ENCODE measurements at regions not wholly inside any gene's neighbourhood (a gene's known extent, or its start where the extent isn't known, plus 50 kb on each side); places are given as distances from the start of the nearest gene placed in this dataset.

- DNase-seq = no peak
Measured at GRCh38 chr18:76684265-76684664, 138.1 kb upstream of the ZNF236 start.

GRCh38 chr18:76679945-76680344, 142.4 kb upstream of the ZNF236 start:
- DNase-seq = no peak

DNA sequence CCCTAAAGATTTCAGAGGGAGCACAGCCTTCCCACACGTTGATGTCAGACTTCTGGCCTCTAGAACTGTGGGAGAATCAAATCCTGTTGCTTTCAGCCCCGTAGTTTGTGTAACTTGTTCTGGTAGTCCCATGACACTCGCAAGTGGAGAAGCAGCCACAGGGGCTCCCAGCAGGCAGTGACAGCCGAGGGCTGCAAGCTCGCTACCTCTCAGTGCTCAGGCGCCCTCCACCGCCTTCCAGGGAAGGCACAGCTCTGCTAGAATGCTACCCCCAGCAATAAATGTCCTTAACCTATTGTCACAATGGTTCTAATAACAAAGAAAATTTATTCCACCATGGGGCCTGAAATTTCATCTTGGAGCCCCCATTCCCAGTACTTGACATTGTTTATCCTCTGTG, 143.1 kb upstream of the ZNF236 start:
- no peak for DNase-seq

DNA sequence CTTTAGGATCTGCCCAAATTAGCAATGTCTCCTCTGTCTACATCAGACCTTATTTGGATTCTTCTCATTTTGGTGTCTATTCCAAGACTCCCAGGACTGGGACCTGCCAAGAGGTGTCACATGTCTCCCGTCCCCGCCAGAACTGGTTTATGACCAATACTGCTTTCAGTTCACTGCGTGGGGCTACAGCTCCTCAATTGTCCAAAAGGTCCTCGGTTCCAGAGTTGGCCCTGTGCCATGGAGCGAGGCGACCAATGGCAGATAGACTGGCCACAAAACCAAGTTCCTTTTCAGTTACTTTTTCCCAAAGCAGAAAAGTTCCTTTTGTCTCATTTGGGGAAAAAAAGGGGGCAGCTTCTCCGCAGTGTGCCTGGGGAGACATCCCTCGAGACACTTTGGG, 144.1 kb upstream of the ZNF236 start:
- DNase-seq = no peak

GRCh38 chr18:76674596-76674995, 147.8 kb upstream of the ZNF236 start:
- no peak for DNase-seq

GRCh38 chr18:76673281-76674185, 148.8 kb upstream of the ZNF236 start:
- no peak for DNase-seq

DNA sequence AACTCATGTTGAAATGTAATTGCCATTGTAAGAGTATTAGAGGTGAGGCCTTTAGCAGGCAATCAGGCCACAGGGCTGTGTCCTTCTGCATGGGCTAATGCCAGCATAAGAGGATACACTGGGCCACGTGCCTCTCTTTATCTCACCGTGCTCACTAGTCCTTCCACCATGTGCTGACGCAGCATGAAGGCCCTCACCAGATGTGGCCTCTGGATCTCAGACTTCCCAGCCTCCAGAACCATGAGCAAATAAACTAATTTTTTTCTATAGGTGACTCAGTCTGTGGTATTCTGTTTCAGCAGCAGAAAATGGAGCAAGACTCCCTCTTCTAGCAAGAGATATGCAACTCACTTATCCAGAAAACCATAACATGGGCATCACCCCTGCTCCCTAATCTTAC, 149.7 kb upstream of the ZNF236 start:
- no peak for DNase-seq

GRCh38 chr18:76670564-76671288, 151.6 kb upstream of the ZNF236 start:
- DNase-seq = no peak

DNA sequence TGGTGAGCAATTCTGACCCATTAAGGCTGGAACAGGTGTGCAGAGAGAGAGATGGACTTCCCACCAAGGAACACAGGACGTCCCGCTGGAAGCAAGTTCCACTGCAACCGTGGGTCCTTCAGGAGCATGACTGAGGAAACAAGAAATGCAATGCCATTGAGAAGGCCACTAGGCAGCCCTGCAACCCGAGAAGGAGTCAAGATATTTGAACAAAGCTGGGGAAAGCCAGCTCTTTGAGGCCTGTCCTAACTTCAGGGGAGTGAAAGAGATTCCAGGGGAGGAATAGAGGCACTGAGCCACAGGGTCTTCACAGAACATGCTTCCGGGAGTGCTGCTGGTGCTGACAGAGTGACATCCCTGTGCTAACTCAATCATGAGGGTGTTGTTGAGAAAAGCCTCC, 153.8 kb upstream of the ZNF236 start:
- DNase-seq = no peak

DNA sequence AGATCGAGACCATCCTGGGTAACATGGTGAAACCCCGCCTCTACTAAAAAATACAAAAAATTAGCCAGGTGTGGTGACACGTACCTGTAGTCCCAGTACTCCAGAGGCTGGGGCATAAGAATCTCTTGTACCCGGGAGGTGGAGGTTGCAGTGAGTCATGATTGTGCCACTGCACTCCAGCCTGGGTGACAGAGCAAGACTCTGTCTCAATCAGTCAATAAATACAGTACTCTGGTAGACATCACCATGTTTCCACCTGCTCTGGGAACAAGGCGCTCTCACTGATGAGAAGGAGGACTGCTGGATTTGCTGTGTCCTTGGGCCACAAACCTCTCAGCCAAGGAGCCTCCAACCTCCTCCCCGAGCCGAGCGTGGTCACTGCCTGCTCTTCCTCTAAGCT, 154.2 kb upstream of the ZNF236 start:
- DNase-seq = no peak

- DNase-seq = no peak
Measured at GRCh38 chr18:76667603-76668002, 154.8 kb upstream of the ZNF236 start.

DNA sequence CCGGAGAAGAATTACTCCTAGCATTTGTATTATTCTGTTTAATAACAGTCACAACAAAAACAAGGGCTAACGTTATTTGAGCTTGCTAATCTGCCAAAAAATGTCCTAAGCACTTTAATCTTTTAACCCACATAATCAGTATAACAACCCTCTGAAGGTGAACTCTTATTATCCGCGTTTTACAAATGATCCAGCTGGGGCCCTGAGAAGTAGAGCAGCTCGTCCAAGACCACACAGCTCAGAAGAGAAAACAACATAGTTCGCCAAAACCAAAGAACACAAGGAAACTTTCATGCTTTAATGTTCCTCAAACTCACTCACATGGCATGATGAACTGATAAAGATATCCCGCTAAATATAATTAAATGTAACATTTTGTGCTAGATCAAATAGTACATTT, 159.7 kb upstream of the ZNF236 start:
- no peak for DNase-seq

GRCh38 chr18:76660571-76661192, 161.7 kb upstream of the ZNF236 start:
- no peak for DNase-seq

- DNase-seq = peak; percentile 12
Measured at GRCh38 chr18:76658627-76659026, 163.6 kb upstream of the ZNF516 start.

GRCh38 chr18:76657911-76658470, 162.9 kb upstream of the ZNF516 start:
- DNase-seq = no peak

GRCh38 chr18:76656925-76657827, 162.1 kb upstream of the ZNF516 start:
- no peak for DNase-seq

- DNase-seq = no peak
Measured at GRCh38 chr18:76654577-76654976, 159.5 kb upstream of the ZNF516 start.

DNA sequence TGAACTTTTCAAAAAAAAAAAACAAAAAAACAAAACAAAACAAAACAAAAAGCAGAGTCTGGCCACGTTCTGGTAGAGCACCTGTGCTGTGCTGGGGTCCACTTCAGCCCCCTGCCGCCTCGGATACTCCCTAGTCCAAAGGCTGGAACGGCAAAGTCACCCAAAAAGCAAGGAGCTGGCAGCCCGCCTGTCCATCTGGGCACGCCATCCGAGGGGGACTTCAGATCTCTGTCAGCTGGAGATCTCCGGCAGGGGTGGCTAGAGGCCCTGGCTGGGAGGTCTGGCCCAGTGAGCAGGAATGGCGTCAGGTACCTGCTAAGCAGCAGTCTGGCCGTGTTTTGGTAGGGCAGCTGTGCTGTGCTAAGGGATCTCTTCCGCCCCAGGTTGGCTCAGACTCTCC, 152.3 kb upstream of the ZNF516 start:
- no peak for DNase-seq

DNA sequence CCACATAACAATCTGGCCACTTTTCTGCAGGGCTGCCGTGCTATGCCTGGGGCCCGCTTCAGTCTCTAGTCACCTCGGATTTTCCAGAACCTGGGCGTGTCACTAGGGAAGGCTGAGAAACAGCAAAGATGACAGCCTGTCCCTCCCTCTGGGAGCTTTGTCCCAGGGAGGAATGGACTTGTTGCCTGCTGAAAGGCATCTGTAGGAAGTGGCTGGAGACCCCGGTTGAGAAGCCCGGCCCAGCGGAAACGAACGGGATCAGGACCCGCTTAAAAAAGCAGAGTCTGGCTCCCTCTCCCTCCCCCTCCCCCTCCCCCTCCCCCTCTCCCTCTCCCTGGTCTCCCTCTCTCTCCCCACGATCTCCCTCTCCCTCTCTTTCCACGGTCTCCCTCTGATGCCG, 149.5 kb upstream of the ZNF516 start:
- no peak for DNase-seq

GRCh38 chr18:76643996-76644395, 149.0 kb upstream of the ZNF516 start:
- DNase-seq = no peak

GRCh38 chr18:76643199-76643598, 148.2 kb upstream of the ZNF516 start:
- DNase-seq = no peak

GRCh38 chr18:76640438-76640837, 145.4 kb upstream of the ZNF516 start:
- DNase-seq = no peak
